ENCODE measurements at regions not wholly inside any gene's neighbourhood (a gene's known extent, or its start where the extent isn't known, plus 50 kb on each side); places are given as distances from the start of the nearest gene placed in this dataset.

- TF ChIP-seq POLR2AphosphoS5 (IDR thresholded peaks at IDR 0.05; ENCODE audit: low read depth) (no peak), CTCF (IDR thresholded peaks at IDR 0.05; ENCODE audit: insufficient read depth, low read length) (no peak), SPI1 (IDR thresholded peaks at IDR 0.05; ENCODE audit: borderline replicate concordance, low read depth) (no peak)
These were observed 320.1 kb downstream of the PTTG2 start for GRCh38 chr4:38280323-38280706.

Measured in HL-60 (cell line).